WERI-Rb-1 (cell line): ENCODE measurements at regions not wholly inside any gene's neighbourhood (a gene's known extent, or its start where the extent isn't known, plus 50 kb on each side); places are given as distances from the start of the nearest gene placed in this dataset.

Experiments used
- DNase-seq: peaks from one replicate; pipeline ENCODE4 v3.0.0-alpha.2; 2020
- H3K27ac ChIP-seq: fragments of 250-450 bp; sonication (Bioruptor Pico); 2 replicates; pipeline ENCODE4 v1.5.1; 2020; ENCODE audit warnings: mild to moderate bottlenecking, moderate library complexity
- H3K27me3 ChIP-seq: fragments of 250-450 bp; sonication (Bioruptor Pico); 2 replicates; pipeline ENCODE4 v1.5.1; 2021; ENCODE audit warnings: mild to moderate bottlenecking, low read depth, moderate library complexity; ENCODE audit not compliant: insufficient read depth, severe bottlenecking
- H3K36me3 ChIP-seq: fragments of 250-450 bp; sonication (Bioruptor Pico); 2 replicates; pipeline ENCODE4 v1.5.1; 2020; ENCODE audit warnings: mild to moderate bottlenecking, moderate library complexity
- H3K4me3 ChIP-seq: 2 replicates; pipeline ENCODE4 v1.5.1; 2011; ENCODE audit warnings: low read depth, mild to moderate bottlenecking, control low read depth, low read length
- H3K9me3 ChIP-seq: fragments of 250-450 bp; sonication (Bioruptor Pico); 2 replicates; pipeline ENCODE4 v1.5.1; 2021; ENCODE audit warnings: mild to moderate bottlenecking, moderate library complexity; ENCODE audit not compliant: severe bottlenecking
- TF ChIP-seq, protein P1 (sequence below): IDR thresholded peaks from 2 replicates; pipeline ENCODE4 v1.5.1; 2011; ENCODE audit warnings: low read depth, mild to moderate bottlenecking, control low read depth, inconsistent platforms, low read length

DNA sequence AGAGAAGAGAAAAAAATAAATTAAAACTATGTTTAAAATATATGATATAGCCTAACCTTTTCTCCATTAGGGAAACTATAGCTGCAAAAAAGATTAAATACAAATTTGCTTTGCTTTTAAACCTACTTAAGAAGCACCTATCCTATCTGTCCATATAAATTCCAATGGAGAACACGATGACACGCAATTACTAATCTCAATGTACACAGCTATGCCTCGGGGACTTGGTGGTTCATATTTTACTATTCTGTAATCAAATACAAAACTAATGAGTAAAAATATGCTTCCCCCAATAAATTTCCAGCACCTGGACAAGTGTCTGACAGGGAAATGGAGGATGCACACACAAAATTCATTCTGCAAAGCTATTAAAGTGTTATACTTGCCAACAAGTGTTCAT, 386.4 kb downstream of the LMO4 start:
- Histone ChIP-seq H3K27ac (no peak overlapping the region), H3K27me3 (no peaks in the 10 kb centered on the region), H3K36me3 (no peaks in the 10 kb centered on the region), H3K9me3 (no peaks in the 10 kb centered on the region), H3K4me3 (no peak overlapping the region)
- TF ChIP-seq, protein P1, sequence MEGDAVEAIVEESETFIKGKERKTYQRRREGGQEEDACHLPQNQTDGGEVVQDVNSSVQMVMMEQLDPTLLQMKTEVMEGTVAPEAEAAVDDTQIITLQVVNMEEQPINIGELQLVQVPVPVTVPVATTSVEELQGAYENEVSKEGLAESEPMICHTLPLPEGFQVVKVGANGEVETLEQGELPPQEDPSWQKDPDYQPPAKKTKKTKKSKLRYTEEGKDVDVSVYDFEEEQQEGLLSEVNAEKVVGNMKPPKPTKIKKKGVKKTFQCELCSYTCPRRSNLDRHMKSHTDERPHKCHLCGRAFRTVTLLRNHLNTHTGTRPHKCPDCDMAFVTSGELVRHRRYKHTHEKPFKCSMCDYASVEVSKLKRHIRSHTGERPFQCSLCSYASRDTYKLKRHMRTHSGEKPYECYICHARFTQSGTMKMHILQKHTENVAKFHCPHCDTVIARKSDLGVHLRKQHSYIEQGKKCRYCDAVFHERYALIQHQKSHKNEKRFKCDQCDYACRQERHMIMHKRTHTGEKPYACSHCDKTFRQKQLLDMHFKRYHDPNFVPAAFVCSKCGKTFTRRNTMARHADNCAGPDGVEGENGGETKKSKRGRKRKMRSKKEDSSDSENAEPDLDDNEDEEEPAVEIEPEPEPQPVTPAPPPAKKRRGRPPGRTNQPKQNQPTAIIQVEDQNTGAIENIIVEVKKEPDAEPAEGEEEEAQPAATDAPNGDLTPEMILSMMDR, result no peak
- no peak for DNase-seq

DNA sequence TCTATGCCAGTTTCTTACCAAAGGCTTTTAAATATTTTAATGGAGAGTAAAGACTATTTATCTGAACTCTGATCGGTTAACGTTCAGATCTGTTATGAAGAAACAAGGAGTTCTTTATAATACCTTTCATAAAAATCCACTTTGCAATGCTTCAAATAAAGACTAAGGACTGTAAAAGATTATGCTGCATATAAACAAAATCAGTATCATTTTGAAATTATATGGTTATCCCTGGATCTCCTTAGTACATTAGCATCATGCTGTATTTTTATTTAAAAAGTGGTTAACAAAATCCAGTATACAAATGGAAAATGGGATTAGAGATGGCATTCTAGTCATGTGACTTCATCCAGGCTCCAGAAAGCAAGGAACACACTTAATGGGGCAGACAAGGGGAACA, 386.8 kb downstream of the LMO4 start:
- Histone ChIP-seq H3K27me3 (no peaks in the 10 kb centered on the region), H3K27ac (no peak overlapping the region), H3K4me3 (no peak overlapping the region), H3K36me3 (no peaks in the 10 kb centered on the region), H3K9me3 (no peaks in the 10 kb centered on the region)
- no peak for DNase-seq
- TF ChIP-seq, protein P1, result no peak

DNA sequence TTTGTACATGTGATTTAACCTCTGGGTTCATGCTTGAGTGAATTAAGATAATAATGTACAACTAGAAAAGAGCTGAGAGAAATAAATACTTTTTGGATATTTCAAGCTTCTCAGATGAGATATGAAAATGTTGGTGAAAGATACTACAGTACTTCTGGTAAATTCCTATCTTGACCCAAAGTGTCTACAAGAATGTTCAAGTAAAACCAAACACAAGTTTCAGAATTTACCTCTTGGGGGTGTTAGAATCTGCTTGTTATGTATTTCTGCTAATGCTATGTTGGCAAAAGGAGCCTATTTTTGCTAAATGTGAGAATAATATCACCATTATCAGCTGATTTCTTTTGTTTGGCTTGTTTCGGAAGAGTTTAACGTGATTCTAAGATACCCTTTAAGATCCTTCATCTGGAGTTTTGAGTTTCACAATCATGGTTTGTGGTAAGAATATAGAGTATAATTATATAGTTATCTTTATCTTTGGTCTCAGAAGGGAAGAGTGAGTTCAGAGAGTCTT, 388.5 kb downstream of the LMO4 start:
- H3K27ac ChIP-seq, result no peak overlapping the region
- H3K4me3 ChIP-seq, result no peak overlapping the region
- no peak for DNase-seq
- H3K36me3 ChIP-seq, result no peaks in the 10 kb centered on the region
- no peaks in the 10 kb centered on the region for H3K27me3 ChIP-seq
- no peaks in the 10 kb centered on the region for H3K9me3 ChIP-seq
- TF ChIP-seq, protein P1, result no peak

DNA sequence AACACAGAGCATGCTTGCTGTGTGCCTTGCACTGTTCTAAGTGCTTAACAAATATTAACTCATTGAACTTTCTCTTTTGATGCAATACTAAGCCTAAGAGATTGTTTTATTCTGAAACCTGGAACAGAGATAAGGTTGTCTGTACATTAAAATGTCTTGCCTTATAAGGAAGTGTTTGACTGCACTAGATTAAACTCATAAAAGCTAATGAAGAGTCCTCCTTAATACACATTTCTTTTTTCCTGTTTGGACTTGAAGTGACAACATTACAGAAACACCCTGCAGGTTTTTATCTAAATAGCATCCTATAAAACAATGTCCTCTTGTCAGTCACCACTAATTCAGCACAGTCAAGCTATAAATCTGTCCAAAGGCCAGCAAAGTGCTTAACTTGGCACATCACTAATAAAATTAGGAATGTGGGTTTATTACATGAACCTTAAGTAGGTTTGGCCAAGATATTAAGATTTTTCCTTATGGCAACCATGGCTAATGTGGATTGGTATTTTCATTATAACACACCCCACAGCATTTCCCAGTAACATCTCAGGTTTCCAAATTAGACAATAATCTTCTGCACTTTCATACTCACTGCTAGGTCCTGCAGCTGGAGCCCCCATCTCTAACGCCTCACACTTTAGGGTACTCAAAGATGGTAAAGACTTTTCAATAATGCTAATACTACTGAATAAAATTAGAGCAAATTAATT, 389.7 kb downstream of the LMO4 start:
- Histone ChIP-seq H3K27ac (no peak overlapping the region), H3K27me3 (no peaks in the 10 kb centered on the region), H3K4me3 (no peak overlapping the region), H3K9me3 (no peaks in the 10 kb centered on the region), H3K36me3 (no peaks in the 10 kb centered on the region)
- no peak for DNase-seq
- TF ChIP-seq, protein P1, result no peak

DNA sequence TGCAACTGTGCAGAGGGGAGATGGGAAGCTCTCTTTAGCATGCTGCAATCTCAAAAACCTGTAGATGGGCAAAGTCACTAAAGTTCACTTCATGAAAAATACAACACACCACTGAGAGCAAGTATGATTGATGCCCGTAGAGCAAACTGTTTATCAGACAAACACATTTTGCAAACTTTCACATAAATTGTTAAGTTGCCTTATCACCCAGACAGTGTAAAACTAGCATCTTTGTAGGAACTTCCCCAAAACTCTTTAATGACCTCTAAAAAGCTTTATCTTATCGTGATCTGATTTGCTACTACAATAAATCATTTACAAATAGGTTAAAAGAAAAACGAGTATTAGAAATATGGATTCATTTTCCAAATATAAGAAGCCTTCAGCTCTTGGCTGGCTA, 391.0 kb downstream of the LMO4 start:
- H3K27ac ChIP-seq, result no peak overlapping the region
- H3K27me3 ChIP-seq, result no peaks in the 10 kb centered on the region
- H3K9me3 ChIP-seq, result no peaks in the 10 kb centered on the region
- no peaks in the 10 kb centered on the region for H3K36me3 ChIP-seq
- DNase-seq, result no peak
- TF ChIP-seq, protein P1, result no peak
- H3K4me3 ChIP-seq, result no peak overlapping the region

DNA sequence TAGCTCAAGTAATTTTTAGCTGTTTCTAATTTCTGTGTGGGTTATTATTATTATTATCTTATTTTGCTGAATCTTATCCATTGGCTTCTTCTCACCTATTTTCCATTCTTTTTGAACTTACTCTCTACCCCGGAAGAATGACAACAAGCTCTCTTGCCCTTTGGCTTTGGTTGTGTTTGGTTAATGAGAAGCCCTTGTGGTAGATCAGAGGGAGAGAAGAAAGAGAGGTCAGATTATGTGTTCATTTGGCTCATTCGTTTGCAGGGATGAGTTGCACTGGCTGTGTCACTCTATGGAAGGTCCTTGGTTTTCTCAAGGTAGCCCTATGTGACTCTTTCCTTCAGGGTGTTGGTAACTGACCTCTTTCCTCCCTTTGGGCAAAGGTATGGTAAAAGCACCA, 391.9 kb downstream of the LMO4 start:
- no peaks in the 10 kb centered on the region for H3K9me3 ChIP-seq
- TF ChIP-seq, protein P1, result no peak
- no peaks in the 10 kb centered on the region for H3K27me3 ChIP-seq
- no peak overlapping the region for H3K4me3 ChIP-seq
- H3K27ac ChIP-seq, result no peak overlapping the region
- no peak for DNase-seq
- no peaks in the 10 kb centered on the region for H3K36me3 ChIP-seq
